ENCODE measurements at regions not wholly inside any gene's neighbourhood (a gene's known extent, or its start where the extent isn't known, plus 50 kb on each side); places are given as distances from the start of the nearest gene placed in this dataset.

GRCh38 chr1:114342376-114342775 is 168.6 kb downstream of the TRIM33 start:
- no peak for DNase-seq (ENCODE audit: low spot score)

GRCh38 chr1:114341856-114342255 is 169.1 kb downstream of the TRIM33 start:
- no peak for DNase-seq (ENCODE audit: low spot score)

- no peak for DNase-seq (ENCODE audit: low spot score)
Observed at GRCh38 chr1:114341299-114341698, 169.7 kb downstream of the TRIM33 start.

GRCh38 chr1:114340892-114341291 is 170.1 kb downstream of the TRIM33 start:
- DNase-seq (ENCODE audit: low spot score), result no peak

- no peak for DNase-seq (ENCODE audit: low spot score)
Observed at GRCh38 chr1:114339379-114339778, 171.6 kb downstream of the TRIM33 start.

GRCh38 chr1:114338191-114338890 is 172.7 kb downstream of the TRIM33 start:
- no peak for DNase-seq (ENCODE audit: low spot score)

GRCh38 chr1:114337417-114337816 is 173.6 kb downstream of the TRIM33 start:
- no peak for DNase-seq (ENCODE audit: low spot score)

GRCh38 chr1:114336360-114336759 is 174.6 kb downstream of the TRIM33 start:
- no peak for DNase-seq (ENCODE audit: low spot score)

- DNase-seq (ENCODE audit: low spot score), result no peak
Observed at GRCh38 chr1:114335273-114335672, 175.7 kb downstream of the TRIM33 start.

GRCh38 chr1:114334297-114334696 is 176.7 kb downstream of the TRIM33 start:
- no peak for DNase-seq (ENCODE audit: low spot score)

GRCh38 chr1:114333690-114334089 is 177.3 kb downstream of the TRIM33 start:
- DNase-seq (ENCODE audit: low spot score), result no peak

- DNase-seq (ENCODE audit: low spot score), result no peak
Observed at GRCh38 chr1:114331936-114332335, 178.3 kb upstream of the SYT6 start.

- DNase-seq (ENCODE audit: low spot score), result no peak
Observed at GRCh38 chr1:114330451-114330983, 176.8 kb upstream of the SYT6 start.

- no peak for DNase-seq (ENCODE audit: low spot score)
Observed at GRCh38 chr1:114328361-114328904, 174.8 kb upstream of the SYT6 start.

GRCh38 chr1:114324662-114324965 is 170.9 kb upstream of the SYT6 start:
- DNase-seq (ENCODE audit: low spot score), result no peak

- DNase-seq (ENCODE audit: low spot score), result no peak
Observed at GRCh38 chr1:114323959-114324661, 170.4 kb upstream of the SYT6 start.

- no peak for DNase-seq (ENCODE audit: low spot score)
Observed at GRCh38 chr1:114322734-114323133, 169.1 kb upstream of the SYT6 start.

GRCh38 chr1:114322207-114322606 is 168.5 kb upstream of the SYT6 start:
- DNase-seq (ENCODE audit: low spot score), result no peak

GRCh38 chr1:114320586-114320985 is 166.9 kb upstream of the SYT6 start:
- no peak for DNase-seq (ENCODE audit: low spot score)

GRCh38 chr1:114319418-114319817 is 165.7 kb upstream of the SYT6 start:
- no peak for DNase-seq (ENCODE audit: low spot score)

- no peak for DNase-seq (ENCODE audit: low spot score)
Observed at GRCh38 chr1:114318961-114319360, 165.3 kb upstream of the SYT6 start.

- no peak for DNase-seq (ENCODE audit: low spot score)
Observed at GRCh38 chr1:114316204-114316603, 162.5 kb upstream of the SYT6 start.

GRCh38 chr1:114315631-114316030 is 162.0 kb upstream of the SYT6 start:
- no peak for DNase-seq (ENCODE audit: low spot score)
